H1 (cell line): ENCODE measurements at regions not wholly inside any gene's neighbourhood (a gene's known extent, or its start where the extent isn't known, plus 50 kb on each side); places are given as distances from the start of the nearest gene placed in this dataset.

ENCODE experiments used
- CTCF ChIA-PET: fragments of 300-600 bp; sonication (Branson Sonifier 250); formaldehyde crosslinking; loops from one replicate; lab custom pipeline; 2021; ENCODE audit not compliant: partially characterized antibody; lab: Charles Lee
- POLR2A ChIA-PET: fragments of 300-600 bp; sonication (Branson Sonifier 250); formaldehyde crosslinking; loops from one replicate; lab custom pipeline; 2021; ENCODE audit warnings: inconsistent platforms; ENCODE audit not compliant: partially characterized antibody; lab: Charles Lee
- DNase-seq, 2 experiments: peaks; one replicate each; pipeline versions ENCODE4 v3.0.0 to v3.0.0-alpha.2; 2010 to 2022; ENCODE audit warnings: low spot score in 2 of 2, low read depth in 1 of 2, mixed read lengths in 1 of 2
- FAIRE-seq: peaks from 2 replicates; lab custom pipeline; 2011; peaks lifted over from hg19 to GRCh38; lab: Jason Lieb, UNC
- H2AFZ ChIP-seq: 2 replicates; pipeline ENCODE4 v1.8.1; 2012; ENCODE audit warnings: low read length, inconsistent platforms
- H2AK5ac ChIP-seq: 2 replicates; pipeline ENCODE4 v1.6.1; 2013; ENCODE audit warnings: low read depth, low read length
- H2BK120ac ChIP-seq: replicated peaks from 2 replicates; pipeline ENCODE3; 2013; ENCODE audit warnings: low read depth, low read length, inconsistent platforms
- H2BK12ac ChIP-seq: 2 replicates; pipeline ENCODE4 v1.6.1; 2013; ENCODE audit warnings: low read depth, low read length
- H2BK15ac ChIP-seq: 2 replicates; pipeline ENCODE4 v1.6.1; 2013; ENCODE audit warnings: low read length
- H2BK20ac ChIP-seq: 2 replicates; pipeline ENCODE4 v1.6.1; 2013; ENCODE audit warnings: low read length
- H2BK5ac ChIP-seq: 2 replicates; pipeline ENCODE4 v1.6.1; 2013; ENCODE audit warnings: low read depth, low read length
- H3K14ac ChIP-seq: 2 replicates; pipeline ENCODE4 v1.6.1; 2013; ENCODE audit warnings: inconsistent platforms; ENCODE audit not compliant: insufficient read length
- H3K18ac ChIP-seq: 2 replicates; pipeline ENCODE4 v1.6.1; 2013; ENCODE audit warnings: low read length; ENCODE audit errors: extremely low read depth
- H3K23ac ChIP-seq: 2 replicates; pipeline ENCODE4 v1.6.1; 2013; ENCODE audit warnings: inconsistent platforms; ENCODE audit not compliant: insufficient read length
- H3K23me2 ChIP-seq: 2 replicates; pipeline ENCODE4 v1.6.1; 2013; ENCODE audit warnings: low read depth, low read length
- H3K27ac ChIP-seq: 2 replicates; pipeline ENCODE4 v1.6.1; 2011; ENCODE audit warnings: low read depth, low read length, inconsistent platforms
- H3K27me3 ChIP-seq, 4 experiments: replicated peaks in 1 of 4; 1 replicate in 1 of 4; 2 replicates in 3 of 4; pipeline versions ENCODE4 v1.6.1 to v1.8.1; 2011 to 2013; ENCODE audit warnings: low read length in 3 of 4, mild to moderate bottlenecking in 3 of 4, inconsistent platforms in 2 of 4, mixed read lengths in 2 of 4, moderate library complexity in 1 of 4; ENCODE audit not compliant: control insufficient read depth in 3 of 4, insufficient read depth in 3 of 4; ENCODE audit errors: extremely low read depth in 1 of 4
- H3K36me3 ChIP-seq, 4 experiments: 2 replicates each; pipeline versions ENCODE4 v1.6.1 to v1.8.1; 2011 to 2013; ENCODE audit warnings: mild to moderate bottlenecking in 4 of 4, low read length in 3 of 4, moderate library complexity in 2 of 4, control low read depth in 1 of 4, inconsistent platforms in 1 of 4; ENCODE audit not compliant: insufficient read depth in 4 of 4, control insufficient read depth in 2 of 4
- H3K4ac ChIP-seq: replicated peaks from 2 replicates; pipeline ENCODE3; 2013; ENCODE audit warnings: low read length, low read depth, mixed read lengths, inconsistent platforms; ENCODE audit not compliant: insufficient read length
- H3K4me1 ChIP-seq, 4 experiments: replicated peaks in 1 of 4; 1 replicate in 1 of 4; 2 replicates in 3 of 4; pipeline versions ENCODE4 v1.6.1 to v1.8.1; 2011 to 2013; ENCODE audit warnings: low read length in 3 of 4, inconsistent platforms in 2 of 4, mixed read lengths in 1 of 4; ENCODE audit not compliant: insufficient read depth in 4 of 4, control insufficient read depth in 3 of 4
- H3K4me2 ChIP-seq, 2 experiments: 2 replicates each; pipeline versions ENCODE4 v1.6.1 to v1.8.1; 2011 to 2013; ENCODE audit warnings: low read depth in 2 of 2, low read length in 2 of 2, control low read depth in 1 of 2, inconsistent platforms in 1 of 2, mild to moderate bottlenecking in 1 of 2; ENCODE audit not compliant: insufficient read depth in 1 of 2
- H3K4me3 ChIP-seq, 4 experiments: fragments of 200-600, 300-600 bp in 1 of 4; sonication (generic), shearing (Covaris generic), sonication (Bioruptor Twin) in 1 of 4; 2 replicates each; pipeline versions ENCODE4 v1.5.1 to v1.8.1; 2011 to 2016; ENCODE audit warnings: low read length in 4 of 4, low read depth in 3 of 4, control low read depth in 2 of 4, inconsistent platforms in 2 of 4, mild to moderate bottlenecking in 2 of 4, mixed read lengths in 1 of 4, moderate library complexity in 1 of 4; ENCODE audit not compliant: insufficient read depth in 2 of 4; ENCODE audit errors: extremely low read depth in 1 of 4
- H3K56ac ChIP-seq: replicated peaks from 2 replicates; pipeline ENCODE3; 2013; ENCODE audit warnings: low read depth, mild to moderate bottlenecking, mixed read lengths, low read length, inconsistent platforms; ENCODE audit not compliant: insufficient read length
- H3K79me1 ChIP-seq: 2 replicates; pipeline ENCODE4 v1.6.1; 2013; ENCODE audit warnings: low read depth, low read length, control low read depth
- H3K79me2 ChIP-seq, 2 experiments: 2 replicates each; pipeline versions ENCODE4 v1.6.1 to v1.8.1; 2012 to 2013; ENCODE audit warnings: low read length in 2 of 2, mild to moderate bottlenecking in 2 of 2, inconsistent platforms in 1 of 2; ENCODE audit not compliant: insufficient read depth in 2 of 2, control insufficient read depth in 1 of 2
- H3K9ac ChIP-seq, 4 experiments: replicated peaks in 1 of 4; 1 replicate in 1 of 4; 2 replicates in 3 of 4; pipeline versions ENCODE4 v1.6.1 to v1.8.1; 2011 to 2013; ENCODE audit warnings: low read depth in 3 of 4, low read length in 3 of 4, control low read depth in 2 of 4, mild to moderate bottlenecking in 2 of 4, moderate library complexity in 2 of 4, inconsistent platforms in 1 of 4; ENCODE audit errors: extremely low read depth in 1 of 4
- H3K9me3 ChIP-seq, 2 experiments: 2 replicates each; pipeline versions ENCODE4 v1.6.1 to v1.8.1; 2012 to 2013; ENCODE audit warnings: mild to moderate bottlenecking in 2 of 2, moderate library complexity in 2 of 2, control low read depth in 1 of 2, inconsistent platforms in 1 of 2, low read depth in 1 of 2, low read length in 1 of 2, mixed read lengths in 1 of 2; ENCODE audit not compliant: insufficient read depth in 2 of 2
- H4K20me1 ChIP-seq, 2 experiments: replicated peaks in 1 of 2; 2 replicates each; pipeline versions ENCODE3 to v1.8.1; 2011 to 2013; ENCODE audit warnings: inconsistent platforms in 2 of 2, low read length in 2 of 2, mild to moderate bottlenecking in 1 of 2; ENCODE audit not compliant: insufficient read depth in 2 of 2, control insufficient read depth in 1 of 2
- H4K5ac ChIP-seq: 2 replicates; pipeline ENCODE4 v1.6.1; 2013; ENCODE audit warnings: low read length, low read depth, mixed read lengths, inconsistent platforms; ENCODE audit not compliant: insufficient read length
- H4K8ac ChIP-seq: 2 replicates; pipeline ENCODE4 v1.8.0; 2013; ENCODE audit warnings: mild to moderate bottlenecking, moderate library complexity, low read length, inconsistent platforms; ENCODE audit not compliant: insufficient read depth; ENCODE audit errors: extremely low read depth
- H4K91ac ChIP-seq: replicated peaks from 2 replicates; pipeline ENCODE3; 2013; ENCODE audit warnings: low read length, mixed read lengths, inconsistent platforms; ENCODE audit not compliant: insufficient read length
- ASH2L ChIP-seq: fragments of 200-600, 300-600 bp; sonication (generic); IDR thresholded peaks from one replicate; pipeline ENCODE4 v1.7.1; 2017; ENCODE audit warnings: low read length
- BRCA1 ChIP-seq: IDR thresholded peaks from 2 replicates; pipeline ENCODE4 v1.6.1; 2012; ENCODE audit warnings: low read depth, low read length, improper control_type of control experiment
- CHD1 ChIP-seq: IDR thresholded peaks from 2 replicates; pipeline ENCODE4 v1.6.1; 2012; ENCODE audit warnings: low read depth, low read length, improper control_type of control experiment
- CHD2 ChIP-seq: IDR thresholded peaks from 2 replicates; pipeline ENCODE4 v1.6.1; 2012; ENCODE audit warnings: low read length, improper control_type of control experiment
- CTCF ChIP-seq, 3 experiments: IDR thresholded peaks; 1 replicate in 2 of 3; 2 replicates in 1 of 3; pipeline versions ENCODE4 v1.5.1 to v1.6.1; 2011; ENCODE audit warnings: low read length in 3 of 3, mild to moderate bottlenecking in 3 of 3, inconsistent platforms in 2 of 3, low read depth in 1 of 3, moderate library complexity in 1 of 3; ENCODE audit not compliant: insufficient read depth in 1 of 3; ENCODE audit errors: control extremely low read depth in 1 of 3
- GABPA ChIP-seq: IDR thresholded peaks from 2 replicates; pipeline ENCODE4 v1.6.1; 2011; ENCODE audit warnings: mild to moderate bottlenecking, low read length, moderate library complexity, borderline replicate concordance; ENCODE audit not compliant: insufficient read depth
- KDM1A ChIP-seq: fragments of 200-600, 300-600 bp; sonication (generic); IDR thresholded peaks from 2 replicates; pipeline ENCODE4 v1.7.1; 2016; ENCODE audit warnings: mild to moderate bottlenecking, low read length, borderline replicate concordance
- PHF8 ChIP-seq: fragments of 200-600 bp; sonication (generic); conservative IDR thresholded peaks from 2 replicates; pipeline ENCODE4 v1.7.1; 2012; ENCODE audit warnings: low read depth, mild to moderate bottlenecking, inconsistent platforms, low read length, moderate library complexity
- POU5F1 ChIP-seq: IDR thresholded peaks from 2 replicates; pipeline ENCODE4 v1.6.1; 2011; ENCODE audit warnings: low read depth, mild to moderate bottlenecking, low read length, moderate library complexity
- RNF2 ChIP-seq: fragments of 200-900, 300-1000 bp; sonication (generic); IDR thresholded peaks from 2 replicates; pipeline ENCODE4 v1.7.1; 2016; ENCODE audit warnings: borderline replicate concordance, low read depth, mild to moderate bottlenecking, antibody characterized with exemption, low read length; ENCODE audit not compliant: poor library complexity, severe bottlenecking; ENCODE audit errors: missing control alignments
- SIX5 ChIP-seq: IDR thresholded peaks from 2 replicates; pipeline ENCODE4 v1.6.1; 2011; ENCODE audit warnings: mild to moderate bottlenecking, low read depth, low read length
- SP4 ChIP-seq: IDR thresholded peaks from 2 replicates; pipeline ENCODE4 v1.6.1; 2012; ENCODE audit warnings: low read length, inconsistent platforms
- SUZ12 ChIP-seq: fragments of 200-600 bp; sonication (generic); IDR thresholded peaks from 2 replicates; pipeline ENCODE4 v1.6.1; 2012; ENCODE audit warnings: mild to moderate bottlenecking, inconsistent platforms, low read length, moderate library complexity, mixed read lengths
- whole genome bisulfite sequencing, 2 experiments: shearing (Covaris generic) in 1 of 2; methylation state at CpG; one replicate each; pipeline versions ENCODE4 v1.1.6 to v1.1.7; 2013 to 2015; ENCODE audit warnings: low lambda C conversion rate in 2 of 2, mixed read lengths in 2 of 2, inconsistent platforms in 1 of 2, low coverage in 1 of 2, missing lambda C conversion rate in 1 of 2; ENCODE audit not compliant: insufficient replicate concordance in 2 of 2, insufficient coverage in 1 of 2, insufficient read length in 1 of 2; ENCODE audit errors: extremely low coverage in 1 of 2, missing lambda C conversion rate in 1 of 2; 5-methylcytosine and 5-hydroxymethylcytosine counted together

- no peak overlapping the region for H4K5ac ChIP-seq
- FAIRE-seq (no peak), DNase-seq (no peak)
- 0 out of 2 replicates have a peak overlapping the region, but pooled peaks have one; percentile 50 for H2AFZ ChIP-seq
- H3K4ac ChIP-seq = no peak overlapping the region
- no peak overlapping the region for H2BK20ac ChIP-seq
- H2BK12ac ChIP-seq = no peak overlapping the region
- no peak overlapping the region for H3K23ac ChIP-seq
- no peak overlapping the region for H2BK120ac ChIP-seq
- CTCF ChIA-PET = interaction anchor here (1.7 kb wide), 1 partner anchor 880 kb away, joined by 3 read pairs; no protein-coding TSS in a partner anchor
- H3K79me1 ChIP-seq = no peaks in the 10 kb centered on the region
- H3K9me3 ChIP-seq = no peaks in the 10 kb centered on the region
- H3K56ac ChIP-seq = no peak overlapping the region
- H2BK15ac ChIP-seq = no peak overlapping the region
- H3K4me1 ChIP-seq = no peaks in the 10 kb centered on the region
- H3K9ac ChIP-seq = no peak overlapping the region
- H3K4me2 ChIP-seq = no peak overlapping the region
- H3K27ac ChIP-seq = no peak overlapping the region
- H3K23me2 ChIP-seq = no peaks in the 10 kb centered on the region
- no peak overlapping the region for H3K4me3 ChIP-seq
- POLR2A ChIA-PET = no interaction called here
- no peak overlapping the region for H3K14ac ChIP-seq
- no peaks in the 10 kb centered on the region for H3K27me3 ChIP-seq
- H4K91ac ChIP-seq = no peak overlapping the region
- H2BK5ac ChIP-seq = no peak overlapping the region
- H2AK5ac ChIP-seq = no peak overlapping the region
- no peaks in the 10 kb centered on the region for H4K20me1 ChIP-seq
- H3K18ac ChIP-seq = no peak overlapping the region
- no peak overlapping the region for H4K8ac ChIP-seq
- H3K36me3 ChIP-seq = no peaks in the 10 kb centered on the region
- 83% methylated on average over 5 of the region's 5 CpGs; no CpG with 5 or more reads in 1 of the 2 experiments for WGBS, 2 experiments
- H3K79me2 ChIP-seq = no peaks in the 10 kb centered on the region
- no peak for TF ChIP-seq SUZ12
- no peak for TF ChIP-seq BRCA1
- no peak for TF ChIP-seq SIX5
- TF ChIP-seq ASH2L = no peak
- no peak for TF ChIP-seq KDM1A
- TF ChIP-seq POU5F1 = no peak
- TF ChIP-seq SP4 = no peak
- TF ChIP-seq PHF8 = no peak
- TF ChIP-seq CHD2 = no peak
- no peak for TF ChIP-seq CHD1
- no peak for TF ChIP-seq CTCF (IDR thresholded peaks at IDR 0.05; ENCODE audit: control extremely low read depth in 1 of 3, insufficient read depth in 1 of 3, low read depth in 1 of 3, low read length in 3 of 3)
- no peak for TF ChIP-seq RNF2
- no peak for TF ChIP-seq GABPA
Measured at GRCh38 chr4:96390404-96390803, 550.5 kb downstream of the PDHA2 start.
